BE2C (cell line): ENCODE measurements at regions not wholly inside any gene's neighbourhood (a gene's known extent, or its start where the extent isn't known, plus 50 kb on each side); places are given as distances from the start of the nearest gene placed in this dataset.

Experiments used
- DNase-seq: peaks from one replicate; pipeline ENCODE4 v3.0.0-alpha.2; 2020
- H3K27me3 ChIP-seq: fragments of 250-450 bp; sonication (Bioruptor Pico); 2 replicates; pipeline ENCODE4 v1.5.1; 2020; ENCODE audit warnings: mild to moderate bottlenecking
- H3K36me3 ChIP-seq: fragments of 250-450 bp; sonication (Bioruptor Pico); 2 replicates; pipeline ENCODE4 v1.5.1; 2020; ENCODE audit warnings: mild to moderate bottlenecking
- H3K4me1 ChIP-seq: fragments of 250-450 bp; sonication (Bioruptor Pico); 2 replicates; pipeline ENCODE4 v1.5.1; 2020
- H3K4me3 ChIP-seq: 2 replicates; pipeline ENCODE4 v1.5.1; 2011; ENCODE audit warnings: low read depth, low read length
- H3K9me3 ChIP-seq: fragments of 250-450 bp; sonication (Bioruptor Pico); 2 replicates; pipeline ENCODE4 v1.5.1; 2020
- TF ChIP-seq, protein P1 (sequence below): IDR thresholded peaks from 2 replicates; pipeline ENCODE4 v1.5.1; 2012; ENCODE audit warnings: mild to moderate bottlenecking, low read depth, low read length

DNA sequence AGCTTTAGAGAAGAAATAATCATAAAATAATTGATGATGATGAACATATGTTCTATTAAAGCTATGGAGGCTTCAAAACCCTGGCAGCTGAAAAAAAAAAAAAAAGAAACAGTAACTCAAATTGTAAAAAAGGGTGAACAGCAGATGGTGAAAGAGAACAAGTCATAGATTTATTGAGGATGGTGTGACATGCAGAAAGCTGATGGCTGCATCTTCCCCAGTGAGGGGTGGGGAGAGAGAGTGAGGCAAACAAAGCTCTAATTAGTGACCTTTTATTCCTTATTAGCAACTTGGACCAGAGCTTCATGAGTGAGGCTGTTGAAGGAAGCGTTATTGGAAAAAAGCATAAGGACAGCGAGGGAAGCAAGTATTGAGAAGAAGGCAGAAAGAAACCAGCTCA, 191.7 kb downstream of the EDN1 start:
- no peak for DNase-seq
- Histone ChIP-seq H3K4me3 (no peak overlapping the region), H3K9me3 (no peaks in the 10 kb centered on the region), H3K27me3 (no peaks in the 10 kb centered on the region), H3K36me3 (no peaks in the 10 kb centered on the region), H3K4me1 (peaks cover 17% of the 10 kb centered on the region)
- TF ChIP-seq, protein P1, sequence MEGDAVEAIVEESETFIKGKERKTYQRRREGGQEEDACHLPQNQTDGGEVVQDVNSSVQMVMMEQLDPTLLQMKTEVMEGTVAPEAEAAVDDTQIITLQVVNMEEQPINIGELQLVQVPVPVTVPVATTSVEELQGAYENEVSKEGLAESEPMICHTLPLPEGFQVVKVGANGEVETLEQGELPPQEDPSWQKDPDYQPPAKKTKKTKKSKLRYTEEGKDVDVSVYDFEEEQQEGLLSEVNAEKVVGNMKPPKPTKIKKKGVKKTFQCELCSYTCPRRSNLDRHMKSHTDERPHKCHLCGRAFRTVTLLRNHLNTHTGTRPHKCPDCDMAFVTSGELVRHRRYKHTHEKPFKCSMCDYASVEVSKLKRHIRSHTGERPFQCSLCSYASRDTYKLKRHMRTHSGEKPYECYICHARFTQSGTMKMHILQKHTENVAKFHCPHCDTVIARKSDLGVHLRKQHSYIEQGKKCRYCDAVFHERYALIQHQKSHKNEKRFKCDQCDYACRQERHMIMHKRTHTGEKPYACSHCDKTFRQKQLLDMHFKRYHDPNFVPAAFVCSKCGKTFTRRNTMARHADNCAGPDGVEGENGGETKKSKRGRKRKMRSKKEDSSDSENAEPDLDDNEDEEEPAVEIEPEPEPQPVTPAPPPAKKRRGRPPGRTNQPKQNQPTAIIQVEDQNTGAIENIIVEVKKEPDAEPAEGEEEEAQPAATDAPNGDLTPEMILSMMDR: no peak

DNA sequence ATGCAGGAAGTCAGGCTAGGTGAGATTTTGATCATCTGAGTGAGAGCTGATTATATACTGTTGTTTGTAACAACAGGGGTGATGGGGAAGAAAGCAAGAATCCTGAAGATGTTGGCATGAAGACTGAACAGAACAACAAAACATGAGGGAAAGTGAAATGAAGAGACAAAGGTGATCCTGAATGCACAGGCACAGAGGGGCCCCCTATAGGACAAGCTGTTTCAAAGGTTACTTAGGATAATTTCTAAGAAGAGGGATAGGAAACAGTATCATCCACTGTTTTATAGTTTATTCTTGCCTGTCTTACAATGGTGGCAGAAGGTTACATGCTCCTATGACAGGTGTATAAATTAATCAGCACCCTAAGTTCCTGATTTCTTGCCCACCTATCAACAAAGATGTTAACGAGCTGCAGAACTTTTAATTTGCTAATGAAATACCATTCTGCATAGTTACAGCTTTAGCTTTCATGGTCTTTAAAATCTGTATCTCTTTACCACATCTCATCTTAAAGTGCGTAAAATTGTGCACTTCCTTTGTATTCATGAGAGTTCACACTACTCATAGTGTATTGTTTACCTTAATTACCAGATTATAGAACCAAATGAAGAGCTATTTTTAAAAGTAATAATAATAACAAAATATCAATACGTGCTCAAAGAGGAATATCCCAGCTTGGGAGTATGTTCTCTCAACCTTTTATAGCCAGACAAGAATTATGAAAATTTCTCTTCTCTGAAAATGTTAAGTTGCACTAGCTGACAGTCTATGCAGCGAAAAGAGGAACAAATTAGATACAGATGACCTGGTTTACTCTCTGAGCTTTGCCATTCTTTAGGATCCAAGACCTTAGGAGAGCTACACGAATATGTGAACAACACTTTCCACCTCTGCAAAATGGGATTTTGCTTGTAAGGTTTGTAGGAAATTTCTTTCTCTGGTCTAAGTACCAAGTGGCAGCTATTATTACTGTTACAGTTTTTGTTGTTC, 192.5 kb downstream of the EDN1 start:
- H3K36me3 ChIP-seq: no peaks in the 10 kb centered on the region
- no peaks in the 10 kb centered on the region for H3K9me3 ChIP-seq
- no peaks in the 10 kb centered on the region for H3K27me3 ChIP-seq
- H3K4me3 ChIP-seq: no peak overlapping the region
- TF ChIP-seq, protein P1: peak; percentile 43
- no peak for DNase-seq
- peaks cover 17% of the 10 kb centered on the region for H3K4me1 ChIP-seq

DNA sequence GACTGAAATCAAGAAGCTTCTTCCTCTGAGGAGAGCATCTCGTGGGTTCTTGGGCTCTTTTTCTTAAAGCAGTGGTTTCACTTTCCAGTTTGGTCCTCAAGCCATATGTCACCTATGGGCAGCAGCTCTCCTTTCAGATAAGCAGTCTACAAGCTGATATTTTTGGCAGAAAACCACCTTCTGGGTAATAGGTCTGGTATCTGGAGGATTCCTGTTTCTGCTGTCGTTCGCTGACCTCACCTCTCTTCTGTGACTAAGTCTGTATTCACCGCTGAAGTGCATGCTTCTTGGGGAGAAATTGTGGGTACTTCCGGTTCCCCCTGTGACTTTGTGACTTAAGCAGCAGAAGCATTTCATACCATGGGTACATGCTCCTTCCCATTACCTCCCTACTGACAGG, 193.6 kb downstream of the EDN1 start:
- no peaks in the 10 kb centered on the region for H3K36me3 ChIP-seq
- H3K9me3 ChIP-seq: no peaks in the 10 kb centered on the region
- peaks cover 17% of the 10 kb centered on the region for H3K4me1 ChIP-seq
- DNase-seq: no peak
- H3K4me3 ChIP-seq: no peak overlapping the region
- TF ChIP-seq, protein P1: no peak
- no peaks in the 10 kb centered on the region for H3K27me3 ChIP-seq

DNA sequence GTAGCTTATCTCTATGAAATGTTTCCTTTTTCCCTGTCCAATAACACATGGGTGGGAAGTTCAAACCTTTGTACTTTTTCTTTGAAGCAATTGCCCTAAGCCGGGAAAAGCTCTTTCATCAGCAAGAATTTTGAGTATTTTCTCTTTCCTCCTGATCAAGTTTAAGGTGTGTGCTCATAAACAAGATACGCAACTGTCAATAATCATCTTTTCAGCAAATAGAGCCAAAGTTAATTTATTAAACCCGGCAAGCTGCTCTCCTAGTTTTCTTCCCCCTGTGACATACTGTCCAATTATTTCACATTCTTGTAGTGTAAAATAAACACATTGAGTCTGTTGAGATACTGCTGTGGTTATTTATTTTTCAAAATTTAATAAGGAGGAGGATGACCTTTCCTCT, 194.4 kb downstream of the EDN1 start:
- no peaks in the 10 kb centered on the region for H3K36me3 ChIP-seq
- no peaks in the 10 kb centered on the region for H3K27me3 ChIP-seq
- H3K9me3 ChIP-seq: no peaks in the 10 kb centered on the region
- H3K4me1 ChIP-seq: peaks cover 11% of the 10 kb centered on the region
- no peak for DNase-seq
- H3K4me3 ChIP-seq: no peak overlapping the region
- TF ChIP-seq, protein P1: no peak

DNA sequence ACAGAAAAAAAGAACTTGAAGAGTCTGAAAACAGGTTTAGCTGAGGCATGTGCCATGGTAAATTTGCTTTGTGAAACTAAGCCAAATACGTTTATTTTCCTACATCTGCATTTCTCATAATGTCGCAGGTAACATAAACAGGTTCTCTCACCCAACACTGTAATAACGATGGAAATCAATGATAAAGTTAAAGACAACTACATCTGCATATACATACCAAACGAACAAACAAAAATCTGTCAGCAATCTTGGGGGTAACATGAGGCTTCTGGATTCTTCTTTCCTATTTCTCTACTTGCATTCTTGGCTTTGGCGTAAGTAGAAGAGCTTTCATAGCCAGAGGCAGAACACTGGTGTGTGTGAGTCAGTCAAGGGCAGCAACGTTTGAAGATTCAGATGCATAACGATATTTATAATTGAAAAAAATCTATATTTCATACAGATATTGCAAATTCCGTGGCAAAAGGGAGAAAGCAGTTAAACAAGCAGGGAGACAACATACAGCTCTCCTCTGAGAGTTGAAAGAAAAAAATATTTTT, 195.1 kb downstream of the EDN1 start:
- DNase-seq: no peak
- H3K36me3 ChIP-seq: no peaks in the 10 kb centered on the region
- no peak overlapping the region for H3K4me3 ChIP-seq
- no peaks in the 10 kb centered on the region for H3K27me3 ChIP-seq
- TF ChIP-seq, protein P1: no peak
- H3K9me3 ChIP-seq: no peaks in the 10 kb centered on the region
- peaks cover 9% of the 10 kb centered on the region for H3K4me1 ChIP-seq

DNA sequence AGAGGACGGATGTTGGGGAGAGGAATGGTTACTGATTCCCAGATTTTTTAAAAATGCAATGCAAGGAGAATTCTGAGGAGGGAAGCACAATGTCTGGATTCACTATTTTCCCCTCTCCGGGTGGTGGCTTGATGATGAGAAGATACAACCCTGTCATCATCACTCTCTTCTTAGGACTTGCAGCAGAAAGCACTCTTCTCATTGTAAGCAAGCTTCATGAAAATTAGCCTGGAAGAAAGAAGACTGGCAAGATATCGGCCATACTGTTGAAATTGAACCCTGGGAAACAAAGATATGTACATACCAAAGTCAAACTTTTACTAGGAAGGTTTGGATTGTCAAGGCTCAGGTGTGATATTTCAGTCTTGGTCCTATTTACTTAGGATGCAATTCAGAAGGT, 195.7 kb downstream of the EDN1 start:
- Histone ChIP-seq H3K9me3 (no peaks in the 10 kb centered on the region), H3K4me1 (peaks cover 5% of the 10 kb centered on the region), H3K4me3 (no peak overlapping the region), H3K36me3 (no peaks in the 10 kb centered on the region), H3K27me3 (no peaks in the 10 kb centered on the region)
- TF ChIP-seq, protein P1: no peak
- DNase-seq: no peak
